H1 (cell line): ENCODE measurements at regions not wholly inside any gene's neighbourhood (a gene's known extent, or its start where the extent isn't known, plus 50 kb on each side); places are given as distances from the start of the nearest gene placed in this dataset.

Experiments
- ATF2 ChIP-seq: IDR thresholded peaks from 2 replicates; pipeline ENCODE4 v1.6.1; 2012; ENCODE audit warnings: low read length, inconsistent platforms
- CTCF ChIP-seq, 3 experiments: IDR thresholded peaks; 1 replicate in 2 of 3; 2 replicates in 1 of 3; pipeline versions ENCODE4 v1.5.1 to v1.6.1; 2011; ENCODE audit warnings: low read length in 3 of 3, mild to moderate bottlenecking in 3 of 3, inconsistent platforms in 2 of 3, low read depth in 1 of 3, moderate library complexity in 1 of 3; ENCODE audit not compliant: insufficient read depth in 1 of 3; ENCODE audit errors: control extremely low read depth in 1 of 3
- MAFK ChIP-seq: IDR thresholded peaks from 2 replicates; pipeline ENCODE4 v1.6.1; 2012; ENCODE audit warnings: low read depth, mild to moderate bottlenecking, improper control_type of control experiment, low read length
- POLR2A ChIP-seq, 2 experiments: IDR thresholded peaks; 1 replicate in 1 of 2; 2 replicates in 1 of 2; pipeline ENCODE4 v1.6.1; 2011; ENCODE audit warnings: low read depth in 2 of 2, low read length in 2 of 2, mild to moderate bottlenecking in 2 of 2; ENCODE audit errors: control extremely low read depth in 1 of 2
- POLR2AphosphoS5 ChIP-seq: IDR thresholded peaks from 2 replicates; pipeline ENCODE4 v1.6.1; 2011; ENCODE audit warnings: low read depth, low read length
- TCF12 ChIP-seq: IDR thresholded peaks from 2 replicates; pipeline ENCODE4 v1.6.1; 2011; ENCODE audit warnings: low read depth, mild to moderate bottlenecking, low read length
- USF2 ChIP-seq: IDR thresholded peaks from 2 replicates; pipeline ENCODE4 v1.6.1; 2011; ENCODE audit warnings: low read length, improper control_type of control experiment

- TF ChIP-seq POLR2AphosphoS5 = no peak
- no peak for TF ChIP-seq POLR2A (IDR thresholded peaks at IDR 0.05; ENCODE audit: control extremely low read depth in 1 of 2, low read depth in 2 of 2, low read length in 2 of 2)
- TF ChIP-seq ATF2 = no peak
- no peak for TF ChIP-seq MAFK
- TF ChIP-seq USF2 = no peak
- TF ChIP-seq CTCF (IDR thresholded peaks at IDR 0.05; ENCODE audit: control extremely low read depth in 1 of 3, insufficient read depth in 1 of 3, low read depth in 1 of 3, low read length in 3 of 3) = no peak
- no peak for TF ChIP-seq TCF12
These were observed 75.5 kb upstream of the XCR1 start for GRCh38 chr3:46102780-46103130.
